ENCODE measurements at regions not wholly inside any gene's neighbourhood (a gene's known extent, or its start where the extent isn't known, plus 50 kb on each side); places are given as distances from the start of the nearest gene placed in this dataset.
A peak's percentile ranks its signal among the peaks of the same experiment; 100 is the strongest.

GRCh38 chr5:149441986-149442385 is 62.9 kb upstream of the IL17B start:
- no peaks in the 10 kb centered on the region for H3K9me3 Mint-ChIP-seq (ENCODE audit: low read depth, unreplicated experiment)
- no peak overlapping the region for H3K27ac Mint-ChIP-seq (ENCODE audit: unreplicated experiment)

GRCh38 chr5:149441194-149441753 is 62.2 kb upstream of the IL17B start:
- BruUV-seq (replicated peaks) = no TSS peak
- Mint-ChIP-seq H3K27me3 (ENCODE audit: unreplicated experiment) (no peaks in the 10 kb centered on the region), H3K27ac (ENCODE audit: unreplicated experiment) (no peak overlapping the region), H3K9me3 (ENCODE audit: low read depth, unreplicated experiment) (no peaks in the 10 kb centered on the region), H3K4me1 (ENCODE audit: low read depth, unreplicated experiment) (peaks cover 51% of the 10 kb centered on the region), H3K4me3 (ENCODE audit: low read depth, unreplicated experiment) (no peak overlapping the region), H3K36me3 (ENCODE audit: insufficient read depth, unreplicated experiment) (peaks cover 17% of the 10 kb centered on the region)
- intact Hi-C loops (cut with micrococcal nuclease; ENCODE audit: unreplicated experiment) = loop anchor here (2.0 kb wide), 1 partner anchor 124 kb away; no protein-coding TSS in a partner anchor
- CTCF ChIA-PET = interaction anchor here (0.5 to 2.4 kb wide), 9 partner anchors 11 to 178 kb away, joined by 3 to 9 read pairs (median 5); no protein-coding TSS in a partner anchor
- no peak for TF ChIP-seq CTCF (IDR thresholded peaks at IDR 0.05; ENCODE audit: unreplicated experiment)
- no peak for DNase-seq

More at GRCh38 chr5:149441986-149442385, 62.9 kb upstream of the IL17B start:
- intact Hi-C loops (cut with micrococcal nuclease; ENCODE audit: unreplicated experiment) = loop anchor here (2.0 kb wide), 1 partner anchor 123 kb away; no protein-coding TSS in a partner anchor
- H3K4me3 Mint-ChIP-seq (ENCODE audit: low read depth, unreplicated experiment) = no peak overlapping the region
- CTCF ChIA-PET = interaction anchor here (1.0 to 2.4 kb wide), 5 partner anchors 10 to 177 kb away, joined by 3 to 9 read pairs (median 6); no protein-coding TSS in a partner anchor
- peaks cover 17% of the 10 kb centered on the region for H3K36me3 Mint-ChIP-seq (ENCODE audit: insufficient read depth, unreplicated experiment)
- DNase-seq = no peak
- H3K4me1 Mint-ChIP-seq (ENCODE audit: low read depth, unreplicated experiment) = peaks cover 51% of the 10 kb centered on the region
- TF ChIP-seq CTCF (IDR thresholded peaks at IDR 0.05; ENCODE audit: unreplicated experiment) = no peak
- no peaks in the 10 kb centered on the region for H3K27me3 Mint-ChIP-seq (ENCODE audit: unreplicated experiment)
- BruUV-seq (replicated peaks) = no TSS peak

- peak; percentile 86 for TF ChIP-seq CTCF (IDR thresholded peaks at IDR 0.05; ENCODE audit: unreplicated experiment)
- intact Hi-C loops (cut with micrococcal nuclease; ENCODE audit: unreplicated experiment) = loop anchor here (2.0 kb wide), 1 partner anchor 125 kb away; no protein-coding TSS in a partner anchor
- H3K4me3 Mint-ChIP-seq (ENCODE audit: low read depth, unreplicated experiment) = peak overlapping the region; percentile 6
- H3K9me3 Mint-ChIP-seq (ENCODE audit: low read depth, unreplicated experiment) = no peaks in the 10 kb centered on the region
- no TSS peak for BruUV-seq (replicated peaks)
- DNase-seq = peak; percentile 93
- peaks cover 17% of the 10 kb centered on the region for H3K36me3 Mint-ChIP-seq (ENCODE audit: insufficient read depth, unreplicated experiment)
- CTCF ChIA-PET = interaction anchor here (0.7 to 1.8 kb wide), 13 partner anchors 13 to 125 kb away, joined by 3 to 14 read pairs (median 3); no protein-coding TSS in a partner anchor
- H3K27ac Mint-ChIP-seq (ENCODE audit: unreplicated experiment) = peak overlapping the region; percentile 81
- H3K27me3 Mint-ChIP-seq (ENCODE audit: unreplicated experiment) = no peaks in the 10 kb centered on the region
- H3K4me1 Mint-ChIP-seq (ENCODE audit: low read depth, unreplicated experiment) = peaks cover 41% of the 10 kb centered on the region
Observed at GRCh38 chr5:149439899-149440542, 60.9 kb upstream of the IL17B start.

- Mint-ChIP-seq H3K27ac (ENCODE audit: unreplicated experiment) (no peak overlapping the region), H3K9me3 (ENCODE audit: low read depth, unreplicated experiment) (no peaks in the 10 kb centered on the region), H3K4me3 (ENCODE audit: low read depth, unreplicated experiment) (no peak overlapping the region), H3K4me1 (ENCODE audit: low read depth, unreplicated experiment) (peaks cover 40% of the 10 kb centered on the region), H3K36me3 (ENCODE audit: insufficient read depth, unreplicated experiment) (peaks cover 17% of the 10 kb centered on the region), H3K27me3 (ENCODE audit: unreplicated experiment) (no peaks in the 10 kb centered on the region)
- CTCF ChIA-PET = interaction anchor here (1.0 to 1.8 kb wide), 3 partner anchors 9 to 71 kb away, joined by 3 to 14 read pairs (median 4); no protein-coding TSS in a partner anchor
- no peak for DNase-seq
- no peak for TF ChIP-seq CTCF (IDR thresholded peaks at IDR 0.05; ENCODE audit: unreplicated experiment)
- no TSS peak for BruUV-seq (replicated peaks)
- intact Hi-C loops (cut with micrococcal nuclease; ENCODE audit: unreplicated experiment) = no loop called here
Observed at GRCh38 chr5:149438711-149439132, 59.6 kb upstream of the IL17B start.
